ENCODE measurements at regions not wholly inside any gene's neighbourhood (a gene's known extent, or its start where the extent isn't known, plus 50 kb on each side); places are given as distances from the start of the nearest gene placed in this dataset.

GRCh38 chr4:163762741-163763140 is 268.3 kb downstream of the TMA16 start:
- DNase-seq (ENCODE audit: low read depth) = no peak

GRCh38 chr4:163764569-163764968 is 270.1 kb downstream of the TMA16 start:
- DNase-seq (ENCODE audit: low read depth) = no peak

- no peak for DNase-seq (ENCODE audit: low read depth)
Measured at GRCh38 chr4:163768014-163768413, 273.5 kb downstream of the TMA16 start.

GRCh38 chr4:163772238-163772637 is 277.7 kb downstream of the TMA16 start:
- DNase-seq (ENCODE audit: low read depth) = no peak

GRCh38 chr4:163773940-163774339 is 279.4 kb downstream of the TMA16 start:
- no peak for DNase-seq (ENCODE audit: low read depth)

GRCh38 chr4:163776957-163777356 is 282.5 kb downstream of the TMA16 start:
- DNase-seq (ENCODE audit: low read depth) = no peak

GRCh38 chr4:163781726-163782125 is 287.2 kb downstream of the TMA16 start:
- DNase-seq (ENCODE audit: low read depth) = no peak

- DNase-seq (ENCODE audit: low read depth) = no peak
Measured at GRCh38 chr4:163790231-163790630, 295.7 kb downstream of the TMA16 start.

- no peak for DNase-seq (ENCODE audit: low read depth)
Measured at GRCh38 chr4:163795885-163796284, 301.4 kb downstream of the TMA16 start.

GRCh38 chr4:163804001-163804400 is 309.5 kb downstream of the TMA16 start:
- DNase-seq (ENCODE audit: low read depth) = no peak

GRCh38 chr4:163806653-163807052 is 312.2 kb downstream of the TMA16 start:
- no peak for DNase-seq (ENCODE audit: low read depth)

- no peak for DNase-seq (ENCODE audit: low read depth)
Measured at GRCh38 chr4:163808011-163808410, 313.5 kb downstream of the TMA16 start.

- DNase-seq (ENCODE audit: low read depth) = no peak
Measured at GRCh38 chr4:163810755-163811154, 316.3 kb downstream of the TMA16 start.

GRCh38 chr4:163815776-163816175 is 321.3 kb downstream of the TMA16 start:
- no peak for DNase-seq (ENCODE audit: low read depth)

- no peak for DNase-seq (ENCODE audit: low read depth)
Measured at GRCh38 chr4:163816494-163816893, 322.0 kb downstream of the TMA16 start.

- DNase-seq (ENCODE audit: low read depth) = no peak
Measured at GRCh38 chr4:163818673-163819072, 324.2 kb downstream of the TMA16 start.

- no peak for DNase-seq (ENCODE audit: low read depth)
Measured at GRCh38 chr4:163833669-163834068, 339.2 kb downstream of the TMA16 start.

- no peak for DNase-seq (ENCODE audit: low read depth)
Measured at GRCh38 chr4:163846008-163846407, 351.5 kb downstream of the TMA16 start.

GRCh38 chr4:163852246-163852645 is 357.8 kb downstream of the TMA16 start:
- DNase-seq (ENCODE audit: low read depth) = no peak

- DNase-seq (ENCODE audit: low read depth) = no peak
Measured at GRCh38 chr4:163857903-163858302, 363.4 kb downstream of the TMA16 start.

- no peak for DNase-seq (ENCODE audit: low read depth)
Measured at GRCh38 chr4:163858515-163858914, 364.0 kb downstream of the TMA16 start.

- no peak for DNase-seq (ENCODE audit: low read depth)
Measured at GRCh38 chr4:163863082-163863481, 368.6 kb downstream of the TMA16 start.

- DNase-seq (ENCODE audit: low read depth) = no peak
Measured at GRCh38 chr4:163865010-163865409, 370.5 kb downstream of the TMA16 start.

- DNase-seq (ENCODE audit: low read depth) = no peak
Measured at GRCh38 chr4:163866728-163867315, 372.3 kb downstream of the TMA16 start.
